GM18867 (cell line): ENCODE measurements at regions not wholly inside any gene's neighbourhood (a gene's known extent, or its start where the extent isn't known, plus 50 kb on each side); places are given as distances from the start of the nearest gene placed in this dataset.

ENCODE experiments used
- ATAC-seq: cut with Tn5 transposase; IDR thresholded peaks from one replicate; pipeline ENCODE4 v1.9.1; 2021; ENCODE audit warnings: mild to moderate bottlenecking, moderate library complexity; ENCODE audit not compliant: unreplicated experiment

DNA sequence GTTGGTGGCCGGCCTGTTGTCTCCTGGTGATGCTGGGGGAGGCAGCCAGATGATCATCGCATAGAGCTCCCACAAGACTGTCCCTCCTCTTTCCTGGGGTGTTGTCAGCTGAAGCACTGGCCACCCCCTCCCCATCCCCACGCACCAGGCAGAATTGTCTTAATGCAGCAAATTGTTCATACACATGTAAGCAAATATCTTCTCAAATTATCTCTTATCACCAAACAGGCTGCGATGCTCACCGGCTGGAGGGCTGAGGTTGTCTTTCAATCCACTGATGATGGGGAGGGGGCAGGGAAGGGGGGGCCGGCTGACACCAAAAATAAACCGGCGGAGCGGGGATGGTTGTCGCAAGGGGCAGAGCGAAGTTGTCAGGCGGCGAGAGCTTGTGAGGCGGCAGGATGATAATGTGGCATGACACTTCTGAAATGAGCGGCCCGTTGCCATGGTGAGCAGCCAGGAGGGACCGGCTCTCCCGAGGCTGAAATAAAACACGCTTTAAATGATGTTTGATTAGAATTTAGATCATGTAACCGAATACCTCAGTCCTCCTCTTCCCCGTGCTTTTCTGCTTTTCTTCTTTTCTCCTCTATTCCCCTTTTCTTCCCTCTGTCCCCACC, 59.8 kb downstream of the MRM1 start:
- no peak for ATAC-seq

DNA sequence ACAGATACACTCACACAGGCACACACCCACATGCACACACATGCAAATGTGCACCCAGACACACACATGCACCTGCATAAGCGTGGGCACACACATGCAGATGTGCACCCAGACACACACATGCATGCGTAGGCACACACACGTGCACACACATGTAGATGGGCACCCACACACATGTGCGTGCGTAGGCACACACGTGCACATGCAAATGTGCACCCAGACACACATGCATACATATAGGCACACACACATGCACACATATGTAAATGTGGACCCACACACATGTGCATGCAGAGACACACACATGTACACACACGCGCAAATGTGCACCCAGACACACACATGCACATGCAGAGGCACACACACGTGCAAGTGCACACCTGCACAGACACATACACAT, 60.3 kb downstream of the MRM1 start:
- no peak for ATAC-seq

DNA sequence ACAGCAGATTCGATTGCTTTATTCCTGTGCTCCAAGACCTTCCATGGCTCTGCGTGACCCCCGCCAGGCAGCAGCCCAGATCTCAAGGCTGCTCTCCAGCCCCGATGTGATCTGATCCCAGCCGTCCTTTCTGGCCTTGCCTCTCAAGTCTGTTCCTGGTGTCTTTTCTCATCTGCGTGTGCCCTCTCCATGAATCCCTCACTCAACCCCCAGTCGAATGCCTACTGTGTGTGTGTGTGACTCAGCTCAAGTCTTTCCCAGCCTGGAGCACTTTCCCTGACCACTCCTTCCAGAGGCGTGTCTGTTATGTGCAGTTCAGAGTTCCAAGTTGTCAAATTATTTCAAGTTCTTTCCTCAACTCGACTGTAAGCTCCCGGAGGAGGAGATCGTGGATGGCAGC, 64.0 kb downstream of the MRM1 start:
- no peak for ATAC-seq

DNA sequence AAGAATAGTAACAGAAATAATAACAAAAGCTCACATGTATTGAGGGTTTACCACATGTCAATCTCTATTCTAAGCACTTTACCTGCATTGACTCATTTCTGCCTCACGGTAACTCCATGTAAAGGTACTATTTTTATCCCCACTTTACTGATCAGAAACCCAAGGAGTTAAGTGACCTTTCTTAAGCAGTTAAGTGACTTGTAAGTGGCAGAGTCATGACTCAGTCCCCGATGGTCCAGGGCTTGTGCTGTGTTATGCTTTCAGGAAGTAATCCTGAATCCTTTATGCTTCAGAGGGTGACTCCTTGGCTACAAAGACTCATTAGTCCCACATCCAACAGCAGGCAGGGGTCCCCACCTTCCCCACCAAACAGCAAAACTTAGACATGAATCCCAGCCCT, 66.5 kb downstream of the MRM1 start:
- ATAC-seq: no peak

DNA sequence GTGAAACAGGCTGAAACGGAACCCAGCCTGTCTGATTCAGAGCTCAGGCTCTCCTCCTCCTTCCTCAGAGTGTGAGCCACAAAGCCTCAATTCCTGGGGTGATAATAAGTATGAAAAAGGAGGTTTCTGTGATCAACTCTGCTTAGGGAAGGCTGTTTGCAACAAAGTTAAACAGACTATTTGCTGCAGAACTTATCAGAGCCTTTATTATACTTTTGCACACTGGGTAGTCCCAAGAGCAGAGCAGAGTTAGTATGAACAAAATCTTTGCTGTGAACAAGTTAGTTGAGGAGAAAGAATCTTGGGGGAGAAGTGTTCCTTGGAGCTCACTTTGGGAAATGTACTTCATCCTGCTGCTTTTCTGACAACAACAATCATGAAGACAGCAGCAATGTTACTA, 67.4 kb downstream of the MRM1 start:
- ATAC-seq: no peak

DNA sequence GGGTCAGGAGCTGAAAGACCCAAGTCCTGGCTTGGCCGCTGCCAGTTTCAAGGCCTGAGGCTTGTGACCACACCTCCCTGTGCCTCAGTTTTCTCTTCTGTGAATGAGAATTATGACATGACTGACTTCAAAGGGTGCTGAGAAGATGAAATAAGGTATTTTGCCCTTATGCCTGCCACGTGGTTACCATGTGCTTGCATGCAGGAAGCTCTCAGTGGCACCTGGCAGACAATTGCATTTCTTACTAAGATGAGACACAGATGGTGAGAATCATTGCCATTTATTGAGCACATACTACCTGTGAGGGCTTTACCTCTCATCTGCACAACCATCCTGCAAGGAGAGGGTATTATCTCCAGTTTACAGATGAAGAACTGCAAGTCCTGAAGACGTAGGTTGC, 69.8 kb downstream of the MRM1 start:
- ATAC-seq: no peak

DNA sequence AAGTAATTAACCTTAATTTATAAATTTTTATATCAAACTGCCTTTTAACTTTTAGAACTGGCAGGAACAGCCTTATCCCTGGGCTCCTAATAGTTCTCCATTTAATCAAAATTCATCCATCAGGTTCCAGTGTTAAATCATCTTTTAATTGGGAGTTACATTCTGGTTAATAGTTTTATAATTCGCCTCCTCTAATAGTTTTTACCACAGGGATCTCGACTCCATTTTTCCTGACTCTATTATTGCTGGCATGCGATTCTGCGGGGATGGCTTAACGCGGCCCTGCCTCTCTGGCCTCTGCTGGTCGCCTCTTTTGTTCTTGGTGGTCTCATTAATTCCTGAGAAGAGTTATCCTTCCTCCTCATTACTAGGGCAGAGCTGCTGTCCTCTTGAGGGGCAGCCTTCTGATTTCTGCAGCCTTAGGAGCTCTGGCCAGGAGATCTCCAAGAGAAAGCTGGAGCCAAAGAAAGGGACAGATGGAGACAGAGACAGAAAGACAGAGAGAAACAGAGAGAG, 71.1 kb downstream of the MRM1 start:
- ATAC-seq: no peak

DNA sequence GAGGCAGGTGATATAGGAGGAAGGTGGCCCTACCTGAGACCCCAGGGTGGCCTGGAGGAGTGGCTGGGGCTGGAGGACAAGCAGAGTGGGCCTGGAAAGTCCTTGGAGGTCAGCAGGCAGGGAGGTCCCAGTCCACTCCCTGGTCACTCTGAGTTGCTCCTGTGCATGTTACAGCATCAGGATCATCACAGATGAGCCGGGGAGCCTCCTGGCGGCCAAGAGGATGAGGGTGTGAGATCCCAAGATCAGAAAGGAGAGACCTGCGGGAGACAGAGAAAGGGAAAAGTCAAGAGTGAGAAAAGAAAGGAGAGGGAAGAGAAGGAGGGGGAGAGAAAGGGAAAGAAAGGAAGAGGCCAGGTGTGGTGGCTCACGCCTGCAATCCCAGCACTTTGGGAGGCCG, 71.7 kb downstream of the MRM1 start:
- no peak for ATAC-seq

DNA sequence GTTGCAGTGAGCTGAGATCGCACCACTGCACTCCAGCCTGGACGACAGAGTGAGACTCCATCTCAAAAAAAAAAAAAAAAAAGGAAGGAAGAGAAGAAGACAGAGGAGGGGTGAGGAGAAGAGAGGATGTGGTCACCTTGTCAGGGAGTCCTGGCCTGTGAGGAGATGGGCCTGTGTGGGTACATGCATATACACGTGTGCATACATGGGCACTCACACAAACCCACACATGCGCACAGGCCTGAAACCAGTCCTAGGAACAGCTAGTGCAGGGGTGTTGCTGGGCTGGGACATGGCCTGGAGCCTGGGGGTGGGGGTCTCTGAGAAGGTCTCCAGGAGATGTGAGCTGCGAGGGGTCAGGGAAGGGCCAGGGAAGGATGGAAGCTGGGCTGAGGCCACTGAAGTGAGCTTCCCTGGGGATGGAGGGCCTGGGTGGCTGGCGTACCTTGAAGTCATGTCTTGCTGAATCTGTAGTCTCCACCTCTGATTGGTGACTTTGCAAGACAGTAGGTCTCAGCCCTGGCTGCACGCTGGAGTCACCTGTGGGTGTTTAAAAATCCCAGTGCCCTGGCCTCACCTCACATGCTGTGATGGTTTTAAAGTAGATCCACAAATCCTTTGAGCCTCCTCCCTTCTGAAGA, 72.4 kb downstream of the MRM1 start:
- no peak for ATAC-seq

DNA sequence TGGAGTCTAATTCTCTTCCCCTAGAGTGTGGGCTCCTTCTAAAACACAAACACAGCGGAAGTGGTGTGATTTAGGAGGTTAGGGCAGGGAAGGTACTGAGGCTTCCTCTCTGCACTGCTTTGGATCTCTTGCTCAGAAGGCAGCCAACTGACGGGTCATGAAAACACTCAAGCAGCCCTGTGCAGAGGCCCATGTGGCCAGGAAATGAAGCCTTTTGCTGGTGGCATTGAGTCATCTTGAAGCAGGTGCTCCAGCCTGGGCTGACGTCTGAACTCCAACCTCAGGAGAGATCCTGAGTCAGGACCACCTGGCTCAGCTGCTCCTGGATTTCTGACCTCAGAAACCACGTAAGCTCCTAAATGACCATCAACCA, 72.9 kb downstream of the MRM1 start:
- no peak for ATAC-seq

DNA sequence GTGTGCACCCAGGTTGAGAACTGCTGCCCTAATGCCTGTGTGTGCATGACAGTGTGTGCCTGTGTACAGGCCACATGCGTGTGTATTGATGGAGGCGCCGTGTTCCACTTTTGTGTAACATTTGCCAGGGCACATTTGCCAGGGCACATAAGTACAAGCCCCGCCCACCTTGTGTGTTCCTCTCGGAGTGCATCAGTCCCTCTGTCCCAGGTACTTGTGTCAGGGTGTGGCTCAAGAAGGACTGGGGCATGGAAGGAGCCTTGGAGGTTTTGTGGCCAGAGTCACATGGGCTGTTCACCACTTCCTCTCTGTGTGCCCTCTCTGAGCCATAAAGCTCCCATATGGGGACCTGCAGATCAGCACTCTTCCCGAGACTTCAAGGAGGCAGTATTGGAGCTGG, 73.9 kb downstream of the MRM1 start:
- ATAC-seq: no peak

DNA sequence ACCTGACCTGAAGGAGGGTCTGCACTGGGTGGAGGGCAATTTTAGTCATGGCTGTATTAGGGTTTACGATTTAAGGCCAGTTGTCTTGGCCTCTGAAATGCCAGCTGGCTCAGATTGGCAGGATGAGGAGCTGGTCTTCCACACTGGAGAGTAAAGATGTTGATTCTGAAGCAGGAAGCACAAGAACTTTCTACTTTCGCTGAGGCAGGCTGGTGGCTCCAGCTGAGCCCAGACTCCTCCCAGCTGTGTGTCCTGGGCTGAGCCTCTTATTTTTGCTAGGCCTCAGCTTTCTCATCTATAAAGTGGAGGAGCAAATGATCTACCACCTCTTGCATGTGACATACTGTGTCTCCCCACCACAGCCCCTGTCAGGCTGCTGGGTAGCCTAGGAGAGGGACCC, 74.4 kb downstream of the MRM1 start:
- ATAC-seq: no peak

DNA sequence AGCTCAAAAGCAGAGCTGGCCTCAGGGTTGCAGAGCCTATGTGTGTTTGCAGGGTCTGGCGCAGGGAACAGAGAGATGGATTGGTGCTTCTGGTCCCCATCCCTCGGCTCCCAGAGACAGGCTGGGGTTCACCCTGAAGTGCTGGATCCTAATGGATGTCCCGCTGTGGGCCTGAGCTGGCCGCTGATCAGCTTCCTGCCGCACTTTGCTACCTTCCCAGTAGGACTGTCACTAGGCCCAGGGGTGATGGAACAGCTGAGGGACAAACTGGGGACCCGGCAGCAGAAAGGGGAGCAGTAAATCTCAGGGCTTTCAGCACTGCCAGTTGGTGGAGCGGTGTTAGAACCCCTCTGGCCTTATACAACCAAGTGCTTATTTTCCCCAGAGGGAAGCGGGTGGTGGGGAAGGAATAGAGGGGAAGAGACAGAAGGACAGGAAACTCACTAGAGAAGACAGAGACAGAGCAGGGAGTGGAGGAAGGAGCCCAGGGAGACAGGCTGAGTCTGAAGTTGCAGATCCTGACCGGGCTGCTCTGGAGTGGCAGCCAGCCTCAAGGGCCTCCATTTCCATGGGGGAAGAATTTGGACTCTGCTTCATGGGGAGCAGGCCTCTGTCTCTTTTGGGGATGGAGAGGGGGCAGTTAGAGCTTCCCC, 78.6 kb downstream of the MRM1 start:
- no peak for ATAC-seq

DNA sequence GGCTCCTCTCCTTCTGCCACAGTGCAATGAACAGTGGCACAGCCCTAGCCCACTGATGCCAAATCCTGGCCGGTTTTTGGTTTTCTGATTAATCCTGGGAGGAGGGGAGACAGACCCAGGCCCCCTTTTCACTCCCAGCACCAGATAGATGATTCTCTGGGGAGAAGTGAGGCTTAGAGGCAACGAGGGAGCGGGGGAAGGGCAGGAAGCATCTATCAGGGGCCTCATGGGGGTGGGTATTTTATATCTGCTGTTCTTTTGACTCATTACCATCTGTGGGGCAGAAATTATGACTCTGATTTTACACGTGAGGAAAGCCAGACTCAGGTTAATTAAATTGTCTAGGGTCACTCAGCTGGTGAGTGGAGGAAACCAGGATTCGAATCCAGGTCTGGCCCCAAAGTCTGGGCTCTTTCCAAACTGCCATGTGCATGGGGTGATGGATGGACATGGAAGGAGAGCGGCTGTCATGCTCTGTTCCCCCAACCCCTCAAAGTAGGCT, 79.4 kb downstream of the MRM1 start:
- ATAC-seq: no peak

DNA sequence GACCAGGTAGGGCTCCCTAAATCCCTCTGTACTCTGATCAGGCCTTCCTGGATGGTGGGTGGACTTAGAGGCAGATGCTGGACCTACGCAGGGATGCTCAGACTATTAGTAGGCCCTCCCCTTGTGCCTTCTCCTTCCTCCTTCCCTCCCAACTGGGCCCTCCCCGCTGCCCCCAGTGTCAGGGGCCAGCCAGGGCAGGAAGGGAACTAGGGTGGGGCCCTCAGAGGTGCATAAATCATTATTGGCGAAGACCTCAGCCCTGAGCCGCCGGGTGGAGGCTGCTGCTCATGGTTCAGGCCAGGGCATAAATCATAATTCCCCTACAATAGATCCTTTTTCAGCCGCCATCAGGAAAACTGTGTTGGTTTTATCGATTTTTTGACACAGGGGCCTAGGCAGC, 81.4 kb downstream of the MRM1 start:
- ATAC-seq: no peak

DNA sequence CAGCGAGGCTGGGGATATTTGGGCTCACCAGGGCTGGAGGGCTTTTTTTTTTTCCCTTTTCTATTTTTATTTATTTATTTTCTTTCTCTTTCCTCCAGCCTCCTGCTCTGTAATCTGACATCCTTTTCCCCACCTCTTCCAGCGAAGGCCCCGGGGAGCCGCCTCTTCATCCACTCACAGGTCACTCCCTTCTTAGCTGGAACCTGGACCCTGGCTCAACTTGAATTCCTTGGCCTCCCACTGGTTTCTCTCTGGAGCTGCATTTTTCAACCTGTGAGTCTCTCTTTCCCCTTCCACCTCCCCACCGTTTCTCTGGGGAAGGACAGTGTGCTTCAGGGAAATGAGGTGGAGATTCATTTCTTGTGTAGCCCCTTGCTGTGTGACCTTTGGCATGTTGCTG, 82.0 kb downstream of the MRM1 start:
- no peak for ATAC-seq

DNA sequence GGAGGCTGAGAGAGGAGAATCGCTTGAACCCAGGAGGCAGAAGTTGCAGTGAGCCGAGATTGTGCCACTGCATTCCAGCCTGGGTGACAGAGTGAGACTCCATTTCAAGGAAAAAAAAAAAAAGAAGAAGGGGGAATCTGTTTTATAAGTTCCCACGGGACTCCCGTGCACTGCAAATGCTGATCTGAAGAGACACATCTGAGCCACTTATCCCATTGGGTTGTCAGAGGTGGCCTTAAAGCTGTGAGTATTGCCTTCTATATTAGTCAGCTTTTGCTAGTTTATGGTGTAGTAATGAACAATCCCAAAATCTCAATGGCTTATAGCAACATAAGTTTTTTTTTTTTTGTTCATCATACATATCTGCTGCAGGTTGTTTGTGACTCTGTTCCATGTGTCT, 82.8 kb downstream of the MRM1 start:
- ATAC-seq: no peak

DNA sequence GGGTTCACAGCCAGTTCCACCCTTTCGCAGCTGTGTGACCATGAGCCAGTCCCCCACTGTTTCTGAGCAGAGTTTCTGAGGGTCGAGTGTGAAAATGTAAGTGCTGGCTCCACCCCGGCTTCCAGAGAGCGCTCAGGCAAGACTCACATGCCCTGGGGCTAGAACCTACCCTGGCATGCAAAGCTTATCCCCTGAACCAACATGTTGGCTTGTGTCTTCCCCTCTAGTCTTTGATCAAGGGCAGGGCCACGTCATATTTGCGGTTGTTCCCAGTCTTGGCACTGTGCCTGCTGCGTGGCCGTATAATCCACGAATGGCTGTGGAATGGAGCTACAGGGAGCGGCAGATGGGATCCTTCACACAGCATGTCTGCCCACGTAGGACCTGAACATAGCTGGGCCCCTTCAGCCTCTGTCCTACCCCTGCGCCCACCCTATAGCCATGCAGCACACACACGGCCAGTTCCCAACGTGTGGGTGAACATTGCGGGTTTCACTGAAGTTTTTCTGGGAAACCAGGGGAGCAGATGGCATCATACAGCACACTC, 84.8 kb downstream of the MRM1 start:
- ATAC-seq: no peak

DNA sequence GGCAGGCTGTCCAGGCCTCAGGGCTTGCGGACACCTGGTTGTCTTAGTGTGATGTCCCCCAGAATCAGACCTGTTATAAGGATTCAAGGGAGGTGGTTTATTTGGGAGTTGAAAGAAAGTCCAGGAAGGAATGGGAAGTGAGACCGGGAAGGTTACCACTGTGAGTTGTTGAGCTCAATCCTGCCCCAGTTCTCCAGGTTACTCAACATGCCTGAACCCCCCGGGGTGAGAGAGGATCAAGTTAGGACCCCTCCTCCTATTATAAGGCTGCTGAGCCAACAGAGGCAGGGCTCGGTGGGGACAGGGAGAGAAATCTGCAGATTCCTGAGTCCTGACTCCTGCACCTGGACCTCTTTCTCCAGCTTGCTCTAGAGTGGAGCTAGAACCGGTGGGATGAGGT, 86.4 kb downstream of the MRM1 start:
- ATAC-seq: no peak

DNA sequence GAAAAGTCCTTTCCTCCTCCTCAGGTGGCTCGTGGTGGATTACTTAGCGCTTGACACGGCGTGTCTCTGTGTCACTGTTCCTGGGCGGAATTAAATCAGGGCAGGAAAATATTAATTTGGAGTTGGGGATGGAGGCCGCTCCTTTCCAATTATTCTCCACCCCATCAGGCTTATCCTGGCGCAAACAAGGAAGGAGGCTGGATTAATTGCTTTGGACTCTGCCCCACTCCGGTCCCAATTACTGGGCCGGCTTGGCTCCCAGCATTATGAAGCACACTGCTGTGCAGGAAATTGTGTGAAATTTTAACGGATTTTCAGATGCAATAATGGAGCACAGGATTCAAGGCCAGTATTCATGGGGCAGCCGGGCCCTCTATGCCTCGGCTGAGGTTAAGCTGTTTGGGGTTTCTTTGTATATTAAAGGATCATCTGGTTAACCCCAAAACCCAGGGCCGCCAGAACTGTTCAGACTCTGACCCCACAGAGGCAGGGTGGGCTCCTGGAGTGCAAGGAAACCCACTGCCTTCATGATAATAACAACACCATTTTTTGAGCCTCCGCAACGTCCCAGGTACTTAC, 87.8 kb downstream of the MRM1 start:
- no peak for ATAC-seq

DNA sequence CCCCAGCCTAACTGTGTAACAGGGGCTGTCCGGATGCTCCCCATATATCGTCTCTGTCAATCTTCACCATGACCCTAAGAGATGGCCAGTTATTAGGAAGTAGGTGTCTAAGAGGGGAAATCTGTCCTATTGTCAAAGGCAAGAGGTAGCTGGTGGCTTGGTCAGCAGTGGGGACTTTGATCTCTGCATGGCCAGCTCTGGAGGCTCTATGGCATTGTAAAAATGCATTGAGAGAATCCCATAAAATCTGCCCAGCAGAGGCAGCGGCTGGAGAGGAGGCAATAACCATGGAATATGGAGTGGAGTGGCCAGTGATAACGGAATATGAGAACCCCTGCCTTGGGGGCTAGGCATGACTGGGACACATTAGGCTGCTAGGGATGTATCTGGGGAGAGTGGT, 88.8 kb downstream of the MRM1 start:
- ATAC-seq: no peak

DNA sequence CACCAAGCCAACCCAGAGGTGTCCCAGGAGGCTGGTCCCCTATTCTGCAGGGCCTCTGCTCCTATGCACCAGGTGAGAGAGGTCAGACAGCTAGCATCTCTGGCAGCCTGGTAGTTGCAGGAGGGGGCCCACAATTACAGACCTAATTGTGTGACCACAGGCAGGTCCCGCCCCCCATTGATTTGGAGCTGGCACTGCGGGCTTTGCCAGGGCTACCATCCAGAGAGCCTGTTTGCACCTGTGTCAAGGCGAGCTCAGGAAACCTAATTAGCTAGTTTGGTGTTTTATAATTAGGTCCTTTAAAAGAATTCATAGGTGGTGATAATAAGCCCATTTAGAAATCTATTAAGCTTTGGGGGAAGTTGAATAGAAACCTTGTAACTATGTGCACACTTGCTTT, 90.2 kb downstream of the MRM1 start:
- ATAC-seq: no peak
